Esophagus squamous epithelium (tissue), 4 donors: ENCODE measurements at regions not wholly inside any gene's neighbourhood (a gene's known extent, or its start where the extent isn't known, plus 50 kb on each side); places are given as distances from the start of the nearest gene placed in this dataset.

ENCODE experiments used
- CTCF ChIP-seq, 6 experiments: fragments of 450-650 bp in 4 of 6; fragments of 200-600 bp in 2 of 6; sonication (generic) in 2 of 6; IDR thresholded peaks; one replicate each; pipeline ENCODE4 v1.5.1; 2016 to 2019; ENCODE audit warnings: antibody characterized with exemption in 6 of 6, mild to moderate bottlenecking in 4 of 6, moderate library complexity in 4 of 6
- POLR2A ChIP-seq, 4 donors: fragments of 450-650 bp; IDR thresholded peaks; one replicate each; pipeline ENCODE4 v1.6.1; 2017; ENCODE audit warnings: antibody characterized with exemption in 4 of 4, mild to moderate bottlenecking in 4 of 4, moderate library complexity in 3 of 4

- no peak for TF ChIP-seq POLR2A (IDR thresholded peaks at IDR 0.05)
- no peak for TF ChIP-seq CTCF (IDR thresholded peaks at IDR 0.05)
Observed at GRCh38 chr2:58609326-58609725, 368.2 kb upstream of the FANCL start.
